Lower leg skin (tissue), 4 donors: ENCODE measurements at regions not wholly inside any gene's neighbourhood (a gene's known extent, or its start where the extent isn't known, plus 50 kb on each side); places are given as distances from the start of the nearest gene placed in this dataset.

Experiments used
- DNase-seq, 2 donors: peaks; one replicate each; pipeline ENCODE4 v3.0.0-alpha.2; 2019; ENCODE audit warnings: low spot score in 2 of 2
- H3K4me3 ChIP-seq: fragments of 200-600 bp; sonication (generic); 2 replicates; pipeline ENCODE4 v1.5.1; 2017; ENCODE audit warnings: mild to moderate bottlenecking, low read depth; ENCODE audit not compliant: poor library complexity, severe bottlenecking
- CTCF ChIP-seq, 3 donors: fragments of 450-650 bp; IDR thresholded peaks; one replicate each; pipeline ENCODE4 v1.5.1; 2016; ENCODE audit warnings: antibody characterized with exemption in 3 of 3, mild to moderate bottlenecking in 3 of 3, moderate library complexity in 2 of 3
- POLR2A ChIP-seq, 2 donors: fragments of 450-650 bp; IDR thresholded peaks; one replicate each; pipeline ENCODE4 v1.6.1; 2016 to 2017; ENCODE audit warnings: antibody characterized with exemption in 2 of 2, mild to moderate bottlenecking in 1 of 2, moderate library complexity in 1 of 2
- WGBS, 2 donors: methylation state at CpG; one replicate each; pipeline ENCODE4 v1.1.5; 2018; 5-methylcytosine and 5-hydroxymethylcytosine counted together
- intact Hi-C: fragments of 100-400 bp; cut with DNase I; formaldehyde crosslinking; loops from one replicate; pipeline ENCODE4 v1.15.0; 2023; ENCODE audit warnings: low total_unique reads

DNA sequence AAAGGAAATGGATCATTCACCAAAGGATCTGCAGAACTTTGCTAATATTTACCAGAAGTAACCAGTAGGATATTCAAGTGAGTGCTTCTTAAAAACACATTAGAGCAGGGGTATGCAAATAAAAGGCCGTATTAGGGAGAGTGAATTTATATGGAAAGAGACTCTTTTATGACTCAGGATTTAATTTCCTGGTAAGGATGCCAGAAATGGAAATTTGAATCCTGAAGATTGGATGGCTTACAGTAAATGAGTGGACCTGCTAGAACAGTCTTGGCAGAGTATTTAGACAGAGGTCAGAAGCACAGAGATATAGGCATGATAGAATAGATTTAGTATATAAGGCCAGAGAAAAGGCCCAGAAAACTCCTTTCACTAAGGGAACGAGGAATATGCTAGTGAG is 201.6 kb downstream of the SLITRK5 start:
- no peak for TF ChIP-seq CTCF (IDR thresholded peaks at IDR 0.05)
- TF ChIP-seq POLR2A (IDR thresholded peaks at IDR 0.05), result no peak
- DNase-seq, result no peak
- no peak overlapping the region for H3K4me3 ChIP-seq
- intact Hi-C loops, result no loop called here
- WGBS, 2 donors, result 72 to 74% methylated on average over 2 of the region's 2 CpGs

GRCh38 chr13:87877477-87877876 is 206.3 kb downstream of the SLITRK5 start:
- DNase-seq, result no peak
- WGBS, 2 donors, result 65 to 67% methylated on average over 2 of the region's 2 CpGs
- intact Hi-C loops, result no loop called here
- TF ChIP-seq POLR2A (IDR thresholded peaks at IDR 0.05) (no peak), CTCF (IDR thresholded peaks at IDR 0.05) (no peak)
- no peak overlapping the region for H3K4me3 ChIP-seq

- intact Hi-C loops, result no loop called here
- no peak for TF ChIP-seq POLR2A (IDR thresholded peaks at IDR 0.05)
- no peak for DNase-seq
- no peak overlapping the region for H3K4me3 ChIP-seq
These were observed 207.5 kb downstream of the SLITRK5 start for GRCh38 chr13:87878706-87879105.

DNA sequence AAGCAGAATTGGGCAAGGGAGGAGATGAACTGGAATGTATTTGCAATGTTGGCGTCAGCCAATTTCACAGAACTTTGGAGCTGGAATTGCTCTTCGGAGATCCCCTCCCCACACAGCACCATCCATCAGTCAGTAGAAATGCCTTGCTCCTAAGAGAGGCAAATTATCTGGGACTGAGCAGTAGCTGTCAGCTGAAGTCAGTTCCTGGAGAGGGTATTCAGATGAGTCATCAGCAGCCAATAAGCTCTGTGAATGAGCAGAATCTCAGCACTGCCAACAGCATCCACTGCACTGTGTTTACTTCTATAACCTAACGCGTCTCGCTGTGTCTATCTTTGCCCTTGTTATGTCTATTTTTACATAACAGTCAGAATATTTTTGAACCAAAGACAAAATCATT is 213.7 kb downstream of the SLITRK5 start:
- WGBS, 2 donors, result 64 to 79% methylated on average over 5 of the region's 5 CpGs
- no peak for DNase-seq
- TF ChIP-seq CTCF (IDR thresholded peaks at IDR 0.05) (no peak), POLR2A (IDR thresholded peaks at IDR 0.05) (no peak)
- intact Hi-C loops, result no loop called here
- no peak overlapping the region for H3K4me3 ChIP-seq

- H3K4me3 ChIP-seq, result no peak overlapping the region
- no peak for TF ChIP-seq POLR2A (IDR thresholded peaks at IDR 0.05)
- TF ChIP-seq CTCF (IDR thresholded peaks at IDR 0.05), result no peak
- 86 to 89% methylated on average over 6 of the region's 6 CpGs for WGBS, 2 donors
- DNase-seq, result no peak
- intact Hi-C loops, result no loop called here
These were observed 216.4 kb downstream of the SLITRK5 start for GRCh38 chr13:87887459-87888123.

DNA sequence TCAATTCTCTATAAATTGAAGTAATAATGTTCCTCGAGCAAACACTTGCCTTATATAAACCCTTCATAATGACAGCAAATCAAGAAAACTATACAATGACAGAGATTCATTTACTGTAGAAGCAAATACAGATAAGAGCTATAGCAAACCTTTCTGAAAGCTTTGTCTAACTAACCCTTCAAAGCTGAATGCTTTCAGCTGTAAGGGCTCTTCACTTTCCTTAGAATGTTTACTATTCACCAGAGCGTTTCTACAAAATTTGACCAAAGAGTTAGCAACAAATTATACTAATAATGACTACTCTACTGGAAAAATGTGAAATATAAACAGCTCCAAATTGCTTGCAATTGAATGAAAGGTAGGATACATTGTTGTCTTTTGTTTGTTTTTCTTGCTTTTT is 218.1 kb downstream of the SLITRK5 start:
- no peak overlapping the region for H3K4me3 ChIP-seq
- WGBS, 2 donors, result 72 to 87% methylated on average over 2 of the region's 2 CpGs
- intact Hi-C loops, result no loop called here
- TF ChIP-seq POLR2A (IDR thresholded peaks at IDR 0.05), result no peak
- TF ChIP-seq CTCF (IDR thresholded peaks at IDR 0.05), result no peak
- no peak for DNase-seq
